ENCODE measurements at regions not wholly inside any gene's neighbourhood (a gene's known extent, or its start where the extent isn't known, plus 50 kb on each side); places are given as distances from the start of the nearest gene placed in this dataset.
"Not testable (repeated sequence)": the region's sequence is repeated elsewhere in the genome, so short reads cannot be mapped to it uniquely, and the experiment has no call there.

DNA sequence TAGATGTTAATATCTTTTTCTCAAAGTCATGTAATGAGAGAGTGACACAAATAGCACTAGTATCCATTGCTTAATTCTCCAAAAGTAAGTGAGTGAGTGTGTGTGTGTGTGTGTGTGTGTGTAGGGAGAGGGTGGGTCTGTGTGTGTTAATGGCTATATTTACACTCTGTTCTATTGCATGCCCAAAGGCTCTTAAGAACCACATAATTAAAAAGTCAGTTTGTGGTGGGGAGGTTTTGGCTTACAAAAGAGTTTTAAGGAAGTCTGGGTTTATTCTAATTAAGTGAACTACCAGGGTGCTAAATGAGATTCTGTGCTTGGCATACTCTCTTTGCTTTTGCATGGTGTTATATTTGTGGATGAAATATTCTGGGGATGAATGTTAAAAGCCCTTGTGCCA, 1897.6 kb upstream of the FLRT2 start:
- DNase-seq (ENCODE audit: extremely low read depth, insufficient read length): no peak
- H3K4me3 ChIP-seq (replicated peaks; ENCODE audit: low read depth, low read length): no peak overlapping the region
- TF ChIP-seq, protein P1, sequence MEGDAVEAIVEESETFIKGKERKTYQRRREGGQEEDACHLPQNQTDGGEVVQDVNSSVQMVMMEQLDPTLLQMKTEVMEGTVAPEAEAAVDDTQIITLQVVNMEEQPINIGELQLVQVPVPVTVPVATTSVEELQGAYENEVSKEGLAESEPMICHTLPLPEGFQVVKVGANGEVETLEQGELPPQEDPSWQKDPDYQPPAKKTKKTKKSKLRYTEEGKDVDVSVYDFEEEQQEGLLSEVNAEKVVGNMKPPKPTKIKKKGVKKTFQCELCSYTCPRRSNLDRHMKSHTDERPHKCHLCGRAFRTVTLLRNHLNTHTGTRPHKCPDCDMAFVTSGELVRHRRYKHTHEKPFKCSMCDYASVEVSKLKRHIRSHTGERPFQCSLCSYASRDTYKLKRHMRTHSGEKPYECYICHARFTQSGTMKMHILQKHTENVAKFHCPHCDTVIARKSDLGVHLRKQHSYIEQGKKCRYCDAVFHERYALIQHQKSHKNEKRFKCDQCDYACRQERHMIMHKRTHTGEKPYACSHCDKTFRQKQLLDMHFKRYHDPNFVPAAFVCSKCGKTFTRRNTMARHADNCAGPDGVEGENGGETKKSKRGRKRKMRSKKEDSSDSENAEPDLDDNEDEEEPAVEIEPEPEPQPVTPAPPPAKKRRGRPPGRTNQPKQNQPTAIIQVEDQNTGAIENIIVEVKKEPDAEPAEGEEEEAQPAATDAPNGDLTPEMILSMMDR (IDR thresholded peaks at IDR 0.05; ENCODE audit: insufficient read depth, low read length, poor library complexity, severe bottlenecking): no peak
- H3K27me3 ChIP-seq (replicated peaks; ENCODE audit: control insufficient read depth, insufficient read depth, low read length): no peaks in the 10 kb centered on the region
- no peaks in the 10 kb centered on the region for H3K36me3 ChIP-seq (ENCODE audit: control insufficient read depth, insufficient read depth, low read length)

DNA sequence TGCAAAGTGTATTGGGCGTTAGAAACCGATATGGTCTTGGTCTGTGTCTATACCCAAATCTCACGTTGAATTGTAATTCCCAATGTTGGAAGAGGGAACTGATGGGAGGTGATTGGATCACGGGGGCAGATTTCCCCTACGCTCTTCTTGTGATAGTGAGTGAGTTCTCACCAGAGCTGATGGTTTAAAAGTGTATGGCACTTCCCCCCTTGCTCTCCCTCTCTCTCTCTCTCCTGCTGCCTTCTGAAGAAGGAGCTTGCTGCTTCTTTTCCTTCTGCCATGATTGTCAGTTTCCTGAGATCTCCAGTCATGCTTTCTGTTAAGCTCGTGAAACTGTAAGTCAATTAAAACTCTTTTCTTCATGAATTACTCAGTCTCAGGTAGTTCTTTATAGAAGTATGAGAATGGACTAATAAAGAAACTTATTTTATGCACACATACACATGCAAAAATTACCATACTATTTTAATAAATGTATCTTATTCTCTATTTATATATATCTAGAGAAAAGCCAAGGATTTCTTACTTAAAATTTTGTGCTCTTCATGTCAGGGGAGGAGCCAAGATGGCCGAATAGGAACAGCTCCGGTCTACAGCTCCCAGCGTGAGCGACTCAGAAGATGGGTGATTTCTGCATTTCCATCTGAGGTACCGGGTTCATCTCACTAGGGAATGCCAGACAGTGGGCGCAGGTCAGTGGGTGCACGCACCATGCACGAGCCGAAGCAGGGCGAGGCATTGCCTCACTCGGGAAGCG, 1891.0 kb upstream of the FLRT2 start:
- TF ChIP-seq, protein P1 (IDR thresholded peaks at IDR 0.05; ENCODE audit: insufficient read depth, low read length, poor library complexity, severe bottlenecking): no peak
- Histone ChIP-seq H3K27me3 (replicated peaks; ENCODE audit: control insufficient read depth, insufficient read depth, low read length) (no peaks in the 10 kb centered on the region), H3K36me3 (ENCODE audit: control insufficient read depth, insufficient read depth, low read length) (no peaks in the 10 kb centered on the region), H3K4me3 (replicated peaks; ENCODE audit: low read depth, low read length) (no peak overlapping the region)
- no peak for DNase-seq (ENCODE audit: extremely low read depth, insufficient read length)

GRCh38 chr14:83639505-83639875, 1890.5 kb upstream of the FLRT2 start:
- H3K4me3 ChIP-seq (replicated peaks; ENCODE audit: low read depth, low read length); H3K27me3 ChIP-seq (replicated peaks; ENCODE audit: control insufficient read depth, insufficient read depth, low read length); H3K36me3 ChIP-seq (ENCODE audit: control insufficient read depth, insufficient read depth, low read length); DNase-seq (ENCODE audit: extremely low read depth, insufficient read length): not testable (repeated sequence)

DNA sequence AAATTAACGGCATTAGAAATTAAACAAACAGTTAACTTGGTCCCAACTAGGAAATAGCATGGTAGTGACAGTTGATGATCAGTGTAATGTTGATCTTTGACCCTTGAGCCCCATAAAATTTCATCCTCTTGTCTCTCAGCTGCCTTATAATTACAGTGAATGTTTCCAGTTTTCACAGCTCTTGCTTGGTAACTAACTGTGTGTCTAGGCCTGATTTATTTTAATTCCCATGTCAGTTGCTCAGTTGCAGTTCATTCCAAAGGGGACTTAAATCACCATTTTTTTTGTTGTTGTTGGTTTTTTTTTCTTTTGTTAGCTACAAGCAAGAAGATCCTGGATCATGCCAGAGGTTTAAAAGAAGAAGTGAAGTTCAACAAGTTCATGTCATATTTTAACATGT, 1883.7 kb upstream of the FLRT2 start:
- TF ChIP-seq, protein P1 (IDR thresholded peaks at IDR 0.05; ENCODE audit: insufficient read depth, low read length, poor library complexity, severe bottlenecking): no peak
- DNase-seq (ENCODE audit: extremely low read depth, insufficient read length): no peak
- no peak overlapping the region for H3K4me3 ChIP-seq (replicated peaks; ENCODE audit: low read depth, low read length)
- no peaks in the 10 kb centered on the region for H3K36me3 ChIP-seq (ENCODE audit: control insufficient read depth, insufficient read depth, low read length)
- no peaks in the 10 kb centered on the region for H3K27me3 ChIP-seq (replicated peaks; ENCODE audit: control insufficient read depth, insufficient read depth, low read length)

DNA sequence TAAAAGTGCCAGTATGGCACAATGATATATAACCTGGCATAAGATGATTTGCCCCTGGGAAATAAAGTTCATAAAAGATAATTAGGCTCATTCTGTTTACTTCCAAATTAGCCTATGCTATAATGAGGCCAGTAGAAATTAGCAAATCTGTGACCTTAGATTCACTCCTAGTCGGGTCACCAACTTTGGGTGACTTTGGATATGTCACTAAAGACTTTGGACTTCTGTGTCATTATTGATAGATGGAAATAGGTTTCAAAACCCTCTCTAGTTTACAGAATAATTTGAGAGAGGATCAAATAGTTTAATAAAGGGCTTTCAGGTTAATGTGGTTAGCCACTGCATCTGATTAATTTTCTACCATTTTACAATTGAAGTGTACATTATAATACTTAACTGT, 1869.3 kb upstream of the FLRT2 start:
- Histone ChIP-seq H3K27me3 (replicated peaks; ENCODE audit: control insufficient read depth, insufficient read depth, low read length) (no peaks in the 10 kb centered on the region), H3K4me3 (replicated peaks; ENCODE audit: low read depth, low read length) (no peak overlapping the region)
- TF ChIP-seq, protein P1 (IDR thresholded peaks at IDR 0.05; ENCODE audit: insufficient read depth, low read length, poor library complexity, severe bottlenecking): no peak

DNA sequence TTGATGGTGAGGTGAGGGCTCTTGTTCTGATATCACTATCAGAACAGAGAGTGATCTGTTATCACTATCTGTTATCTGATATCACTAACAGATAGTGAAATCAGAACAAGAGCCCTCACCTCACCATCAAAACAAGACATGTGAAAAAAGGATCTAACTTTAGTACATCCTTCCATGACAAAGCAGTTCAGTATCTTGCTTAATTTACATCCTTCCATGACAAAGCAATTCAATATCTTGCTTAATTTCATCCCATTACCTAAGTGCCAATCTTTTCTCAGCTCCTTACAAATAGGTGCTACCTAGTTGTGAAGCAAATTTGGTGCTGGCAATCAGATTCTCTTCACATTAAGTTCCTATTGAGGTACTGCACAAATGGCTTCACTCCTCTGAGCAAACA, 1865.6 kb upstream of the FLRT2 start:
- no peak overlapping the region for H3K4me3 ChIP-seq (replicated peaks; ENCODE audit: low read depth, low read length)
- no peaks in the 10 kb centered on the region for H3K27me3 ChIP-seq (replicated peaks; ENCODE audit: control insufficient read depth, insufficient read depth, low read length)
- TF ChIP-seq, protein P1 (IDR thresholded peaks at IDR 0.05; ENCODE audit: insufficient read depth, low read length, poor library complexity, severe bottlenecking): no peak
- no peak for DNase-seq (ENCODE audit: extremely low read depth, insufficient read length)
- H3K36me3 ChIP-seq (ENCODE audit: control insufficient read depth, insufficient read depth, low read length): no peaks in the 10 kb centered on the region

More for the DNA sequence above, 1869.3 kb upstream of the FLRT2 start:
- H3K36me3 ChIP-seq (ENCODE audit: control insufficient read depth, insufficient read depth, low read length): no peaks in the 10 kb centered on the region
- DNase-seq (ENCODE audit: extremely low read depth, insufficient read length): no peak
